DND-41 (cell line): ENCODE measurements at regions not wholly inside any gene's neighbourhood (a gene's known extent, or its start where the extent isn't known, plus 50 kb on each side); places are given as distances from the start of the nearest gene placed in this dataset.

Experiments
- ATAC-seq: fragments of 200-7000 bp; cut with Tn5 transposase; 3 replicates; pipeline ENCODE4 v1.9.1; 2021; ENCODE audit warnings: low read depth; ENCODE audit not compliant: insufficient read depth
- DNase-seq: peaks from one replicate; pipeline ENCODE4 v3.0.0-alpha.2; 2020
- H2AFZ ChIP-seq: 2 replicates; pipeline ENCODE4 v1.6.0; 2012; ENCODE audit warnings: low read depth, low read length
- H3K27ac ChIP-seq: 2 replicates; pipeline ENCODE4 v1.5.1; 2012; ENCODE audit warnings: low read length, inconsistent platforms
- H3K27me3 ChIP-seq: fragments of 200-600 bp; sonication (generic); 2 replicates; pipeline ENCODE4 v1.6.0; 2012; ENCODE audit warnings: low read length, mild to moderate bottlenecking, inconsistent platforms; ENCODE audit not compliant: insufficient read depth, poor library complexity
- H3K36me3 ChIP-seq: 2 replicates; pipeline ENCODE4 v1.5.1; 2012; ENCODE audit warnings: low read length, inconsistent platforms; ENCODE audit not compliant: insufficient read depth
- H3K4me1 ChIP-seq: 2 replicates; pipeline ENCODE4 v1.5.1; 2012; ENCODE audit warnings: mild to moderate bottlenecking, low read length; ENCODE audit not compliant: insufficient read depth
- H3K4me2 ChIP-seq: 2 replicates; pipeline ENCODE4 v1.6.0; 2012; ENCODE audit warnings: mild to moderate bottlenecking, moderate library complexity, low read length, inconsistent platforms; ENCODE audit not compliant: insufficient read depth
- H3K4me3 ChIP-seq, 2 experiments: fragments of 200-600 bp in 1 of 2; shearing (Covaris generic) in 1 of 2; 2 replicates each; pipeline ENCODE4 v1.5.1; 2012 to 2016; ENCODE audit warnings: inconsistent platforms in 2 of 2, low read length in 2 of 2, mild to moderate bottlenecking in 2 of 2, low read depth in 1 of 2, moderate library complexity in 1 of 2
- H3K79me2 ChIP-seq: 2 replicates; pipeline ENCODE4 v1.6.0; 2012; ENCODE audit warnings: low read length, inconsistent platforms; ENCODE audit not compliant: insufficient read depth
- H3K9ac ChIP-seq: 2 replicates; pipeline ENCODE4 v1.6.0; 2012; ENCODE audit warnings: low read depth, mild to moderate bottlenecking, inconsistent platforms, low read length, moderate library complexity
- H3K9me3 ChIP-seq: 2 replicates; pipeline ENCODE4 v1.5.1; 2012; ENCODE audit warnings: low read length, moderate library complexity, mild to moderate bottlenecking, inconsistent platforms; ENCODE audit not compliant: insufficient read depth, severe bottlenecking
- H4K20me1 ChIP-seq: 2 replicates; pipeline ENCODE4 v1.6.0; 2012; ENCODE audit warnings: low read length; ENCODE audit not compliant: insufficient read depth
- CTCF ChIP-seq: IDR thresholded peaks from 2 replicates; pipeline ENCODE4 v1.5.1; 2012; ENCODE audit warnings: borderline replicate concordance, low read length, moderate library complexity, mild to moderate bottlenecking; ENCODE audit not compliant: poor library complexity, severe bottlenecking; ENCODE audit errors: extremely low read depth
- EZH2 ChIP-seq: IDR thresholded peaks from 3 replicates; pipeline ENCODE4 v1.6.1; 2012; ENCODE audit warnings: borderline replicate concordance, low read depth, mild to moderate bottlenecking, moderate library complexity, low read length, inconsistent platforms; ENCODE audit not compliant: severe bottlenecking

- H3K4me1 ChIP-seq, result no peaks in the 10 kb centered on the region
- no peak overlapping the region for H3K27ac ChIP-seq
- H4K20me1 ChIP-seq, result no peaks in the 10 kb centered on the region
- H3K4me3 ChIP-seq, result no peak overlapping the region
- H3K4me2 ChIP-seq, result no peak overlapping the region
- peaks cover 3% of the 10 kb centered on the region for H3K27me3 ChIP-seq
- peaks cover 2% of the 10 kb centered on the region for H3K9me3 ChIP-seq
- no peak overlapping the region for H3K9ac ChIP-seq
- H2AFZ ChIP-seq, result no peak overlapping the region
- H3K79me2 ChIP-seq, result no peaks in the 10 kb centered on the region
- TF ChIP-seq EZH2 (no peak), CTCF (no peak)
- no peak for ATAC-seq
- H3K36me3 ChIP-seq, result no peaks in the 10 kb centered on the region
- DNase-seq, result no peak
These were observed 123.8 kb upstream of the STARD3NL start for GRCh38 chr7:38054199-38054598.

GRCh38 chr7:38057829-38058228, 120.2 kb upstream of the STARD3NL start:
- Histone ChIP-seq H3K36me3 (no peaks in the 10 kb centered on the region), H3K9me3 (no peaks in the 10 kb centered on the region), H4K20me1 (no peaks in the 10 kb centered on the region), H3K4me2 (no peak overlapping the region), H3K4me1 (no peaks in the 10 kb centered on the region), H3K79me2 (no peaks in the 10 kb centered on the region), H3K4me3 (no peak overlapping the region), H3K9ac (no peak overlapping the region), H3K27me3 (peaks cover 9% of the 10 kb centered on the region), H3K27ac (no peak overlapping the region), H2AFZ (no peak overlapping the region)
- DNase-seq (no peak), ATAC-seq (no peak)
- TF ChIP-seq CTCF (no peak), EZH2 (no peak)

GRCh38 chr7:38060116-38060515, 117.9 kb upstream of the STARD3NL start:
- Histone ChIP-seq H3K4me2 (no peak overlapping the region), H3K4me1 (no peaks in the 10 kb centered on the region), H2AFZ (no peak overlapping the region), H3K9me3 (no peaks in the 10 kb centered on the region), H3K27me3 (peaks cover 9% of the 10 kb centered on the region), H3K79me2 (no peaks in the 10 kb centered on the region), H3K9ac (no peak overlapping the region), H3K27ac (no peak overlapping the region), H3K4me3 (no peak overlapping the region), H4K20me1 (no peaks in the 10 kb centered on the region), H3K36me3 (no peaks in the 10 kb centered on the region)
- TF ChIP-seq EZH2 (no peak), CTCF (no peak)
- ATAC-seq, result no peak
- no peak for DNase-seq

- ATAC-seq, result no peak
These were observed 117.4 kb upstream of the STARD3NL start for GRCh38 chr7:38060637-38061036.

More at GRCh38 chr7:38060637-38061036, 117.4 kb upstream of the STARD3NL start:
- no peak for DNase-seq
- Histone ChIP-seq H3K36me3 (no peaks in the 10 kb centered on the region), H3K4me1 (no peaks in the 10 kb centered on the region), H3K4me2 (no peak overlapping the region), H4K20me1 (no peaks in the 10 kb centered on the region), H3K27me3 (peaks cover 9% of the 10 kb centered on the region), H3K9me3 (no peaks in the 10 kb centered on the region), H3K9ac (no peak overlapping the region), H2AFZ (no peak overlapping the region), H3K27ac (no peak overlapping the region), H3K4me3 (no peak overlapping the region), H3K79me2 (no peaks in the 10 kb centered on the region)
- TF ChIP-seq EZH2 (no peak), CTCF (no peak)
